RWPE2 (cell line): ENCODE measurements at regions not wholly inside any gene's neighbourhood (a gene's known extent, or its start where the extent isn't known, plus 50 kb on each side); places are given as distances from the start of the nearest gene placed in this dataset.

Experiments
- ATAC-seq: fragments of 200-7000 bp; cut with Tn5 transposase; 3 replicates; pipeline ENCODE4 v1.9.1; 2021; ENCODE audit warnings: low read depth
- DNase-seq: peaks from one replicate; pipeline ENCODE4 v3.0.0-alpha.2; 2020; ENCODE audit warnings: low spot score
- H3K27ac ChIP-seq: fragments of 450-650 bp; 2 replicates; pipeline ENCODE4 v1.5.1; 2017; ENCODE audit warnings: mild to moderate bottlenecking; ENCODE audit not compliant: poor library complexity, severe bottlenecking
- H3K27me3 ChIP-seq: fragments of 250-450 bp; sonication (Bioruptor Pico); 2 replicates; pipeline ENCODE4 v1.5.1; 2021; ENCODE audit warnings: mild to moderate bottlenecking, moderate library complexity; ENCODE audit not compliant: insufficient read depth, poor library complexity, severe bottlenecking
- H3K36me3 ChIP-seq: fragments of 250-450 bp; sonication (Bioruptor Pico); 2 replicates; pipeline ENCODE4 v1.5.1; 2020; ENCODE audit warnings: low read depth, mild to moderate bottlenecking, moderate library complexity
- H3K4me1 ChIP-seq: fragments of 250-450 bp; sonication (Bioruptor Pico); 2 replicates; pipeline ENCODE4 v1.5.1; 2021; ENCODE audit warnings: mild to moderate bottlenecking, moderate library complexity; ENCODE audit not compliant: insufficient read depth, poor library complexity, severe bottlenecking
- H3K4me3 ChIP-seq: fragments of 250-450 bp; sonication (Bioruptor Pico); 2 replicates; pipeline ENCODE4 v1.5.1; 2021; ENCODE audit warnings: mild to moderate bottlenecking, moderate library complexity; ENCODE audit not compliant: severe bottlenecking
- H3K9me3 ChIP-seq: fragments of 250-450 bp; sonication (Bioruptor Pico); 2 replicates; pipeline ENCODE4 v1.5.1; 2021; ENCODE audit warnings: mild to moderate bottlenecking, moderate library complexity; ENCODE audit not compliant: severe bottlenecking
- TF ChIP-seq, protein P1 (sequence below): fragments of 450-650 bp; IDR thresholded peaks from one replicate; pipeline ENCODE4 v1.5.1; 2017; ENCODE audit warnings: mild to moderate bottlenecking, moderate library complexity; ENCODE audit not compliant: poor library complexity, severe bottlenecking

- H3K27me3 ChIP-seq: no peaks in the 10 kb centered on the region
- H3K4me3 ChIP-seq: no peak overlapping the region
- ATAC-seq (no peak), DNase-seq (no peak)
- no peaks in the 10 kb centered on the region for H3K9me3 ChIP-seq
- H3K4me1 ChIP-seq: peaks cover under 1% of the 10 kb centered on the region
- no peaks in the 10 kb centered on the region for H3K36me3 ChIP-seq
- H3K27ac ChIP-seq: no peak overlapping the region
- TF ChIP-seq, protein P1, sequence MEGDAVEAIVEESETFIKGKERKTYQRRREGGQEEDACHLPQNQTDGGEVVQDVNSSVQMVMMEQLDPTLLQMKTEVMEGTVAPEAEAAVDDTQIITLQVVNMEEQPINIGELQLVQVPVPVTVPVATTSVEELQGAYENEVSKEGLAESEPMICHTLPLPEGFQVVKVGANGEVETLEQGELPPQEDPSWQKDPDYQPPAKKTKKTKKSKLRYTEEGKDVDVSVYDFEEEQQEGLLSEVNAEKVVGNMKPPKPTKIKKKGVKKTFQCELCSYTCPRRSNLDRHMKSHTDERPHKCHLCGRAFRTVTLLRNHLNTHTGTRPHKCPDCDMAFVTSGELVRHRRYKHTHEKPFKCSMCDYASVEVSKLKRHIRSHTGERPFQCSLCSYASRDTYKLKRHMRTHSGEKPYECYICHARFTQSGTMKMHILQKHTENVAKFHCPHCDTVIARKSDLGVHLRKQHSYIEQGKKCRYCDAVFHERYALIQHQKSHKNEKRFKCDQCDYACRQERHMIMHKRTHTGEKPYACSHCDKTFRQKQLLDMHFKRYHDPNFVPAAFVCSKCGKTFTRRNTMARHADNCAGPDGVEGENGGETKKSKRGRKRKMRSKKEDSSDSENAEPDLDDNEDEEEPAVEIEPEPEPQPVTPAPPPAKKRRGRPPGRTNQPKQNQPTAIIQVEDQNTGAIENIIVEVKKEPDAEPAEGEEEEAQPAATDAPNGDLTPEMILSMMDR: no peak
Observed at GRCh38 chr2:71945603-71945959, 202.1 kb downstream of the CYP26B1 start.

DNA sequence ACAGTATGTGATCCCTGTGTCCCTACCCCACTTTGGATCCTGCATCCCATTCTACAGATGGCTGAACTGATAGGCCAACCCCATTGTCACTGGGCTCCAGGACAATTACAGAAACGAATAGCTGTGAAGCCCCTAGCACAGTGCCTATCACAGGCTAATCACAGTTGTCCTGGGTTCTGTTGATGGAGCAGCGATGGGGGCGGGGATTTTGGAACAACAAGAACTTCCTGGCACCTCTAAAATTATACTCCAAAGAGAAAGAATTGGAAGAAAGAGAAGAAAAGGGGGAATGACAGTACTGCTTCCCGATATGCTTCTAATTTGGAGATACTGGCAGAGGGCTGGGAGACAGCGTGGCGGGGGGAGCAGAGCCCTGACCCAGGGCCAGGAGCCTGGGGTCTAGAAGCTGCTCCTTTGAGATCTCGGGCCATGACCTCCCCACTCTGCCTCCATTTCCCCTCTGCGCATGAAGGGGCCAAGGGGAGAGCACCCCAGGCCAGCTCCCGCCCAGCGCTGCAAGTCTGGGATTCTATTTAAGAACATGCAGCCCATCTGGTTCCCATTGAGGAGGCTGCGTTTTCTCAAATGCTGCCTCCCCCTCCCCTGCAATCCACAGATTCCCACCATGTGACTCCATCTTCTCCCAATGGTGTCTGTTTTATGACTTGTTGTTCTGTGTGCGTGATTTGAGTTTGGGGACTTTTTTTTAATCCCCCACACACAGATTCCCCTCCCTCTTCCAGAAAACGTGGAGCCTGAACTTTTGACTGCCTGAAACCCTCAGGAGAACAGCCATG is 202.7 kb downstream of the CYP26B1 start:
- Histone ChIP-seq H3K36me3 (no peaks in the 10 kb centered on the region), H3K27me3 (no peaks in the 10 kb centered on the region), H3K4me3 (no peak overlapping the region), H3K9me3 (no peaks in the 10 kb centered on the region), H3K4me1 (no peaks in the 10 kb centered on the region), H3K27ac (no peak overlapping the region)
- DNase-seq (no peak), ATAC-seq (no peak)
- TF ChIP-seq, protein P1: no peak

DNA sequence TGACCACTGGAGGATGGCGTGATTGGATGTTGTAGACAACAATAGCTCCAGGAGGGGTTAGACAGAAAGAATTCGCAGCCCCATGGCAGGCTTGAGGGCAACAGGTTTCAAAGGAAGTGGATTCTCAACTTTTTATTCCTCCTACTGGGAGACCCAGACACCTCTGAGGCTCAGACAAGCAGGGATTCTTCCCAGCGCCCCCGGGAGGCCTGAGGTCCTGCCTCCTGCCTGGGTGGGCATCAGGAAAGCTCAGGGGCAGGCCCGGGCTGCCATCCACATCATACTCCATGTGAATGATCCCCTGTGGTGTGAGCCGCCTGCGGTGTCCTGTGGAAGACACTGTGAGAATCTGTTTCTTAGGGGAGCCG is 203.5 kb downstream of the CYP26B1 start:
- ATAC-seq (no peak), DNase-seq (no peak)
- Histone ChIP-seq H3K27me3 (no peaks in the 10 kb centered on the region), H3K27ac (no peak overlapping the region), H3K4me3 (no peak overlapping the region), H3K9me3 (no peaks in the 10 kb centered on the region), H3K4me1 (no peaks in the 10 kb centered on the region), H3K36me3 (no peaks in the 10 kb centered on the region)
- TF ChIP-seq, protein P1: no peak

GRCh38 chr2:71943238-71944182 is 204.2 kb downstream of the CYP26B1 start:
- no peak for ATAC-seq
- H3K4me3 ChIP-seq: no peak overlapping the region
- H3K36me3 ChIP-seq: no peaks in the 10 kb centered on the region
- H3K9me3 ChIP-seq: no peaks in the 10 kb centered on the region
- H3K27ac ChIP-seq: no peak overlapping the region
- DNase-seq: no peak
- TF ChIP-seq, protein P1: no peak
- no peaks in the 10 kb centered on the region for H3K4me1 ChIP-seq
- H3K27me3 ChIP-seq: no peaks in the 10 kb centered on the region
